ENCODE measurements at regions not wholly inside any gene's neighbourhood (a gene's known extent, or its start where the extent isn't known, plus 50 kb on each side); places are given as distances from the start of the nearest gene placed in this dataset.

DNA sequence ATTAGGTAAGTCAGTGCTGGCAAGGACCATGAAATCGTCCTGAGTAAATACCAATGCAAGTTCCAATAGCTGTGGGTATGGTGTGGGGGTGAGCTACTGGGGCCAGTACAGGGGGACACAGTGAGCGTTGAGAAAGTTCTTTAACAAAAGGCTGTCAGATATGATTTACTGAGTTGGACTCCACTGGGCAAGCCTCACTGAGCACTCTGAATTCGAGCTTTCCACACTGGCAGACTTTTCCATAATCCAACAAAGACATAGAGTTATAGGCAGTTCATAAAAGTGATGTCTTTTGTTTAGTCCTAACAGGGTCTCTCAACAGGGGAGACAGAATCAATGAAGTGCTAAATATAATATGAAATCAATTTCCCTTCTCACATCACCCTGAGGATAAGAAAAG lies 489.0 kb downstream of the KCNJ2 start:
- H3K79me2 ChIP-seq (ENCODE audit: low read length), result no peaks in the 10 kb centered on the region
- no peak overlapping the region for H3K9ac ChIP-seq (ENCODE audit: low read length)
- H2AFZ ChIP-seq (ENCODE audit: low read length), result no peak overlapping the region
- no TSS peak for BruUV-seq (replicated peaks)
- H3K36me3 ChIP-seq (ENCODE audit: low read depth, low read length), result no peaks in the 10 kb centered on the region
- CTCF ChIA-PET, result no interaction called here
- intact Hi-C loops (cut with micrococcal nuclease), result no loop called here
- POLR2A ChIA-PET (ENCODE audit: unreplicated experiment), result no interaction called here
- no peak for DNase-seq
- H3K4me2 ChIP-seq (ENCODE audit: low read length), result no peak overlapping the region
- peaks cover 63% of the 10 kb centered on the region for H3K27me3 ChIP-seq (ENCODE audit: low read length)
- H3K9me3 ChIP-seq (ENCODE audit: low read length), result no peaks in the 10 kb centered on the region
- no peak overlapping the region for H3K4me3 ChIP-seq (ENCODE audit: low read length)
- no peaks in the 10 kb centered on the region for H3F3A ChIP-seq (ENCODE audit: low read length, unreplicated experiment)
- no peak overlapping the region for H3K27ac ChIP-seq (ENCODE audit: low read length)
- no peaks in the 10 kb centered on the region for H4K20me1 ChIP-seq (ENCODE audit: low read length)
- no peaks in the 10 kb centered on the region for H3K4me1 ChIP-seq (ENCODE audit: insufficient read depth, low read length)
- ATAC-seq, result no peak
- TF ChIP-seq, protein P1, sequence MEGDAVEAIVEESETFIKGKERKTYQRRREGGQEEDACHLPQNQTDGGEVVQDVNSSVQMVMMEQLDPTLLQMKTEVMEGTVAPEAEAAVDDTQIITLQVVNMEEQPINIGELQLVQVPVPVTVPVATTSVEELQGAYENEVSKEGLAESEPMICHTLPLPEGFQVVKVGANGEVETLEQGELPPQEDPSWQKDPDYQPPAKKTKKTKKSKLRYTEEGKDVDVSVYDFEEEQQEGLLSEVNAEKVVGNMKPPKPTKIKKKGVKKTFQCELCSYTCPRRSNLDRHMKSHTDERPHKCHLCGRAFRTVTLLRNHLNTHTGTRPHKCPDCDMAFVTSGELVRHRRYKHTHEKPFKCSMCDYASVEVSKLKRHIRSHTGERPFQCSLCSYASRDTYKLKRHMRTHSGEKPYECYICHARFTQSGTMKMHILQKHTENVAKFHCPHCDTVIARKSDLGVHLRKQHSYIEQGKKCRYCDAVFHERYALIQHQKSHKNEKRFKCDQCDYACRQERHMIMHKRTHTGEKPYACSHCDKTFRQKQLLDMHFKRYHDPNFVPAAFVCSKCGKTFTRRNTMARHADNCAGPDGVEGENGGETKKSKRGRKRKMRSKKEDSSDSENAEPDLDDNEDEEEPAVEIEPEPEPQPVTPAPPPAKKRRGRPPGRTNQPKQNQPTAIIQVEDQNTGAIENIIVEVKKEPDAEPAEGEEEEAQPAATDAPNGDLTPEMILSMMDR (conservative IDR thresholded peaks at IDR 0.05; ENCODE audit: low read depth, low read length), result no peak
- TF ChIP-seq EZH2 (IDR thresholded peaks at IDR 0.05; ENCODE audit: low read length, unreplicated experiment) (no peak), EZH2phosphoT487 (IDR thresholded peaks at IDR 0.05; ENCODE audit: borderline replicate concordance, low read length) (no peak)
- no peaks in the 10 kb centered on the region for H3K9me2 ChIP-seq (replicated peaks; ENCODE audit: low read length)

DNA sequence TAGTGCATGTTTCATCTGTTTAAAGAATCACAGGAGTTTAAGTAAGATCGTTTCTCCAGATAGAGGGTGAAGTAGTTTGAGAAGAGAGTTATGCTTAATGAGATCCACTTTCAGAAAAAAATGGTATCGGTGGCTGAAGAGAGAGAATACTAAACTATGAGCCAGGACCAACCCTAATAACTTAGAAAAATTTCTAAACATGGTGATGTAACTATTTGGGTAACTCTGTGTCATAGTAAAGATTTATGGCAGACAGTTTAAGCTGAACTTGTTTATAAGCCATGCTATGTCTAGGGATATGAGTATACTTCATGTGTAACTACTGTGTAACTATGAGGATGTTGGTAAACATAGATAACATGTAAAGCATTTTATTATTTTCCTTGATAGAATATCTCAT lies 489.5 kb downstream of the KCNJ2 start:
- H3K4me1 ChIP-seq (ENCODE audit: insufficient read depth, low read length), result no peaks in the 10 kb centered on the region
- CTCF ChIA-PET, result no interaction called here

More for the DNA sequence above, 489.5 kb downstream of the KCNJ2 start:
- no peaks in the 10 kb centered on the region for H3K9me2 ChIP-seq (replicated peaks; ENCODE audit: low read length)
- H3K79me2 ChIP-seq (ENCODE audit: low read length), result no peaks in the 10 kb centered on the region
- H3K9ac ChIP-seq (ENCODE audit: low read length), result no peak overlapping the region
- H4K20me1 ChIP-seq (ENCODE audit: low read length), result no peaks in the 10 kb centered on the region
- POLR2A ChIA-PET (ENCODE audit: unreplicated experiment), result no interaction called here
- H3K4me2 ChIP-seq (ENCODE audit: low read length), result no peak overlapping the region
- no TSS peak for BruUV-seq (replicated peaks)
- peaks cover 61% of the 10 kb centered on the region for H3K27me3 ChIP-seq (ENCODE audit: low read length)
- H3K27ac ChIP-seq (ENCODE audit: low read length), result no peak overlapping the region
- H3K36me3 ChIP-seq (ENCODE audit: low read depth, low read length), result no peaks in the 10 kb centered on the region
- DNase-seq (no peak), ATAC-seq (no peak)
- intact Hi-C loops (cut with micrococcal nuclease), result no loop called here
- no peaks in the 10 kb centered on the region for H3F3A ChIP-seq (ENCODE audit: low read length, unreplicated experiment)
- no peaks in the 10 kb centered on the region for H3K9me3 ChIP-seq (ENCODE audit: low read length)
- TF ChIP-seq, protein P1 (conservative IDR thresholded peaks at IDR 0.05; ENCODE audit: low read depth, low read length), result no peak
- TF ChIP-seq EZH2phosphoT487 (IDR thresholded peaks at IDR 0.05; ENCODE audit: borderline replicate concordance, low read length), result no peak
- no peak overlapping the region for H2AFZ ChIP-seq (ENCODE audit: low read length)
- no peak overlapping the region for H3K4me3 ChIP-seq (ENCODE audit: low read length)
